Endothelial cell of umbilical vein (primary cell): ENCODE measurements at regions not wholly inside any gene's neighbourhood (a gene's known extent, or its start where the extent isn't known, plus 50 kb on each side); places are given as distances from the start of the nearest gene placed in this dataset.

Experiments used
- CTCF ChIP-seq, 2 donors: IDR thresholded peaks; 1 replicate in 1 of 2; 2 replicates in 1 of 2; pipeline ENCODE4 v1.5.1; 2011; ENCODE audit warnings: low read length in 2 of 2, mild to moderate bottlenecking in 2 of 2, moderate library complexity in 2 of 2, control low read depth in 1 of 2, inconsistent platforms in 1 of 2, low read depth in 1 of 2; ENCODE audit not compliant: insufficient read depth in 1 of 2; ENCODE audit errors: extremely low read depth in 1 of 2
- EZH2 ChIP-seq: IDR thresholded peaks from 2 replicates; pipeline ENCODE4 v1.6.1; 2012; ENCODE audit warnings: borderline replicate concordance, low read depth, mild to moderate bottlenecking, moderate library complexity, low read length, inconsistent platforms; ENCODE audit not compliant: severe bottlenecking

- TF ChIP-seq CTCF (IDR thresholded peaks at IDR 0.05; ENCODE audit: extremely low read depth in 1 of 2, insufficient read depth in 1 of 2, low read depth in 1 of 2, low read length in 2 of 2) (no peak), EZH2 (no peak)
These were observed 96.0 kb downstream of the ACKR3 start for GRCh38 chr2:236665572-236666118.
